Activated CD4-positive, alpha-beta T cell treated with anti-CD3 and anti-CD28 coated beads, Interleukin-2, amount 50 U/mL, for 24 hours (primary cell): ENCODE measurements at regions not wholly inside any gene's neighbourhood (a gene's known extent, or its start where the extent isn't known, plus 50 kb on each side); places are given as distances from the start of the nearest gene placed in this dataset.

Experiments used
- DNase-seq, 2 donors: peaks; one replicate each; pipeline ENCODE4 v3.0.0-alpha.2; 2020; ENCODE audit warnings: low read depth in 1 of 2, low spot score in 1 of 2

GRCh38 chr9:89554307-89555035, 50.3 kb upstream of the GADD45G start:
- DNase-seq: no peak

- no peak for DNase-seq
Observed at GRCh38 chr9:89553451-89554010, 51.3 kb upstream of the GADD45G start.

- no peak for DNase-seq
Observed at GRCh38 chr9:89550346-89550927, 52.5 kb upstream of the SEMA4D start.

- DNase-seq: peak; percentile 74 to 78
Observed at GRCh38 chr9:89549031-89549644, 51.2 kb upstream of the SEMA4D start.

- DNase-seq: no peak
Observed at GRCh38 chr9:89548071-89548638, 50.2 kb upstream of the SEMA4D start.
